Left lung (tissue), 4 donors: ENCODE measurements at regions not wholly inside any gene's neighbourhood (a gene's known extent, or its start where the extent isn't known, plus 50 kb on each side); places are given as distances from the start of the nearest gene placed in this dataset.

ENCODE experiments used
- ATAC-seq: fragments of 200-7000 bp; cut with Tn5 transposase; one replicate; pipeline ENCODE4 v1.9.1; 2020; ENCODE audit warnings: moderate library complexity
- DNase-seq, 4 donors: peaks; one replicate each; pipeline ENCODE4 v3.0.0-alpha.2; 2013 to 2020
- H3K27ac ChIP-seq, 2 donors: fragments of 200-600 bp; sonication (generic) in 1 of 2; one replicate each; pipeline versions ENCODE4 v1.5.0 to v1.8.0; 2020 to 2021
- H3K27me3 ChIP-seq, 2 donors: fragments of 200-600 bp; sonication (generic) in 1 of 2; one replicate each; pipeline versions ENCODE4 v1.5.0 to v1.8.0; 2020 to 2021
- H3K36me3 ChIP-seq, 2 donors: fragments of 200-600 bp; sonication (generic) in 1 of 2; one replicate each; pipeline versions ENCODE4 v1.5.0 to v1.8.0; 2020 to 2021
- H3K4me1 ChIP-seq, 2 donors: fragments of 200-600 bp; one replicate each; pipeline ENCODE4 v1.8.0; 2021
- H3K4me3 ChIP-seq, 2 donors: fragments of 200-600 bp; sonication (generic) in 1 of 2; one replicate each; pipeline versions ENCODE4 v1.5.0 to v1.8.0; 2020 to 2021; ENCODE audit warnings: mild to moderate bottlenecking in 1 of 2
- H3K9me3 ChIP-seq, 2 donors: fragments of 200-600 bp; sonication (generic) in 1 of 2; one replicate each; pipeline versions ENCODE4 v1.5.0 to v1.8.0; 2020 to 2021
- CTCF ChIP-seq, 2 donors: fragments of 200-600 bp; sonication (generic) in 1 of 2; IDR thresholded peaks; one replicate each; pipeline versions ENCODE4 v1.5.0 to v1.8.0; 2021; ENCODE audit warnings: antibody characterized with exemption in 2 of 2
- intact Hi-C, 2 donors: fragments of 100-400 bp; cut with DNase I; formaldehyde crosslinking; loops; one replicate each; pipeline versions ENCODE4 v1.11.2 to v1.14.2; 2022
- donor health status: DM: no; HTN: yes; CAD: no.
- donor health status: DM: no; HTN: no; CAD: no.

- no peak for TF ChIP-seq CTCF (IDR thresholded peaks at IDR 0.05)
- ATAC-seq (no peak), DNase-seq (no peak)
- intact Hi-C loops: no loop called here
- Histone ChIP-seq H3K9me3 (no peaks in the 10 kb centered on the region), H3K27ac (no peak overlapping the region), H3K4me3 (no peak overlapping the region), H3K27me3 (peaks cover 0 to 66% of the 10 kb centered on the region in 2 donors), H3K36me3 (no peaks in the 10 kb centered on the region), H3K4me1 (no peaks in the 10 kb centered on the region)
Observed at GRCh38 chr10:117617659-117618058, 75.1 kb downstream of the EMX2 start.

GRCh38 chr10:117619223-117619622 is 76.7 kb downstream of the EMX2 start:
- no peak overlapping the region for H3K27ac ChIP-seq
- H3K4me3 ChIP-seq: no peak overlapping the region
- intact Hi-C loops: no loop called here
- no peak for TF ChIP-seq CTCF (IDR thresholded peaks at IDR 0.05)
- H3K9me3 ChIP-seq: no peaks in the 10 kb centered on the region
- H3K36me3 ChIP-seq: no peaks in the 10 kb centered on the region
- DNase-seq: no peak
- no peaks in the 10 kb centered on the region for H3K4me1 ChIP-seq
- ATAC-seq: no peak
- peaks cover 0 to 52% of the 10 kb centered on the region in 2 donors for H3K27me3 ChIP-seq

GRCh38 chr10:117619707-117620405 is 77.3 kb downstream of the EMX2 start:
- H3K27me3 ChIP-seq: peaks cover 0 to 46% of the 10 kb centered on the region in 2 donors
- H3K4me3 ChIP-seq: no peak overlapping the region
- DNase-seq (no peak), ATAC-seq (no peak)
- H3K36me3 ChIP-seq: no peaks in the 10 kb centered on the region
- H3K4me1 ChIP-seq: no peaks in the 10 kb centered on the region
- intact Hi-C loops: no loop called here
- TF ChIP-seq CTCF (IDR thresholded peaks at IDR 0.05): no peak
- H3K27ac ChIP-seq: no peak overlapping the region
- H3K9me3 ChIP-seq: no peaks in the 10 kb centered on the region

- Histone ChIP-seq H3K4me3 (no peak overlapping the region), H3K9me3 (no peaks in the 10 kb centered on the region), H3K4me1 (no peaks in the 10 kb centered on the region), H3K27me3 (peaks cover 0 to 33% of the 10 kb centered on the region in 2 donors), H3K27ac (no peak overlapping the region), H3K36me3 (no peaks in the 10 kb centered on the region)
- ATAC-seq: no peak
- DNase-seq: no peak
- intact Hi-C loops: no loop called here
- TF ChIP-seq CTCF (IDR thresholded peaks at IDR 0.05): no peak
Observed at GRCh38 chr10:117621196-117621595, 78.7 kb downstream of the EMX2 start.

GRCh38 chr10:117621795-117622420 is 79.4 kb downstream of the EMX2 start:
- Histone ChIP-seq H3K36me3 (no peaks in the 10 kb centered on the region), H3K27ac (no peak overlapping the region), H3K9me3 (no peaks in the 10 kb centered on the region), H3K4me3 (no peak overlapping the region), H3K4me1 (no peaks in the 10 kb centered on the region), H3K27me3 (peaks cover 0 to 30% of the 10 kb centered on the region in 2 donors)
- DNase-seq: no peak
- TF ChIP-seq CTCF (IDR thresholded peaks at IDR 0.05): no peak
- ATAC-seq: no peak
- intact Hi-C loops: no loop called here
